ENCODE measurements at regions not wholly inside any gene's neighbourhood (a gene's known extent, or its start where the extent isn't known, plus 50 kb on each side); places are given as distances from the start of the nearest gene placed in this dataset.
"Not testable (repeated sequence)": the region's sequence is repeated elsewhere in the genome, so short reads cannot be mapped to it uniquely, and the experiment has no call there.

DNA sequence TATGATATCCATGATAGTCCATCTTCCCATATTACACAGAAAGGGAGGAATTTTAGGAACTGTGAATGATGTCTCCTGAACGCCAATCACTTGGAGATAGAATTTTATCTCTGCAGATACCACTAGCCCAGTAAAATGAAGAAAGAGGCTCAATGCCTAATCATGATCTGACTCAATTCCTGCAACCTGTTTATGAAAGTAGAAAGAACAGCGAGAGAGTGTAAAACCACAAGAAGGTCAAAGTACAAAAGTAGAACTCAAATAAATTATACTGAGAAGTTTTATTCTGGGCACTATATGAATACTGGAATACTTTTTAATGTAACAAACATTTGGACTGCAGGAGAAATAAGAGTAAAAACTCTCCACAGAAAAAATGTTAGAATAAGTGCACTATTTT is 892.1 kb upstream of the DDX18 start:
- no peak for DNase-seq (ENCODE audit: low read depth)

GRCh38 chr2:116924509-116924908 is 890.0 kb upstream of the DDX18 start:
- DNase-seq (ENCODE audit: low read depth), result no peak

GRCh38 chr2:116935097-116935814 is 879.2 kb upstream of the DDX18 start:
- DNase-seq (ENCODE audit: low read depth), result no peak

GRCh38 chr2:116948258-116948657 is 866.2 kb upstream of the DDX18 start:
- DNase-seq (ENCODE audit: low read depth), result no peak

- no peak for DNase-seq (ENCODE audit: low read depth)
Observed at GRCh38 chr2:116949249-116949648, 865.2 kb upstream of the DDX18 start.

GRCh38 chr2:116952254-116952653 is 862.2 kb upstream of the DDX18 start:
- DNase-seq (ENCODE audit: low read depth), result no peak

- DNase-seq (ENCODE audit: low read depth), result no peak
Observed at GRCh38 chr2:116955646-116956045, 858.8 kb upstream of the DDX18 start.

DNA sequence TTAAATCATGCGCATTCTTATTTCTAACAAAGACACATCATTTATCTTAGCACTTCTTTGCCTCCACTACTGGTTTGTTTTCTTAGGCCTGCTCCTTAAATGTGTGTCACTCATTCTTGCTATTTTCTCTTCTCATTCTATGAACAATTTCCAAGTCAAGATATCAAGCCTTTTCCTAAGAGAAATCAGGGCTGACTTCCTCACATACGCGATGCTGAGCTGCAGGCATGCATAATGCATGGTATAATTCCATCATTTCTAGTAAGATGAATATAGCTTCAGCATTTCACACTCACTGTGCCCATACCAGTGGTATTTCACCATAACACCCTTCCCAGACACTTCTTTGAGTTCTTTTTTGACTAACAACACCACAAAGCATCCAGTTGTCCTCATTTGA is 838.9 kb upstream of the DDX18 start:
- DNase-seq (ENCODE audit: low read depth), result no peak

- no peak for DNase-seq (ENCODE audit: low read depth)
Observed at GRCh38 chr2:116979916-116980764, 834.4 kb upstream of the DDX18 start.

GRCh38 chr2:116987447-116987846 is 827.0 kb upstream of the DDX18 start:
- DNase-seq (ENCODE audit: low read depth), result no peak

DNA sequence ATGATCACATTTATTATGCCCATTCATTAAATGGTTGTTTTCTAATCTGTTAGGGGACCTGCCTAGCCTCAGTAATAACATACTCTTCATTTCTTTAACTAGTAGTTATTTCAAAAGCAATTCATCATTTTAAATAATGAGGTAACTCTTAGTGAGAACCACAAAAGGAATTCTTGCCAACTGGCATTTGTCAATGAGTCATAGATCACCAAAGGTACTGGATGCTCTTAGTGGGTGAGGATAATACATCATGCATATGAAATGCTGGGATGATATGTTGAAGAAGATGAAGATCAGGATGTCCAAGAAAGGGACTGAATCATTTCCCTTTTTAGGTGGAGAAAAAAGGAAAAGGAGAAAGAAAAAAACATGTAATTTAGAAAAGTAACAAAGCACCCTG is 826.2 kb upstream of the DDX18 start:
- DNase-seq (ENCODE audit: low read depth), result peak; percentile 6

DNA sequence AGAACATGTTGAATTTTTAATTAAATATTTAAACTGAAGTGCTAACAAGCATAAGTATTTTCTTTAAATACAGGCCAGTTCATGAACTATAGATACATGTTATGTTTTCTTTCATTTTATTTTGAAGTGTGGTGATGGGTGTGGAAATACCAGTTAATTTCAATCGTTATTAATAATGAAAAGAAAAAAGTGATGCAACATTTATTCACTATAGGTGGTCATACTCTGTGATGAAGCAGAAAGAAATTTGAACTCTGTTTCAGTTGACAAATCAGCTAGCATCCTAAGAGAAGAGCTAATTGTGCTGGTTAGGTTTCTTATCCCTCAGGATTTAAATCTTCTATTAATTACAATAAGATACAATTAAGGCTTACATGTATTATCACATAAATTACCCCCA is 795.1 kb upstream of the DDX18 start:
- no peak for DNase-seq (ENCODE audit: low read depth)

DNA sequence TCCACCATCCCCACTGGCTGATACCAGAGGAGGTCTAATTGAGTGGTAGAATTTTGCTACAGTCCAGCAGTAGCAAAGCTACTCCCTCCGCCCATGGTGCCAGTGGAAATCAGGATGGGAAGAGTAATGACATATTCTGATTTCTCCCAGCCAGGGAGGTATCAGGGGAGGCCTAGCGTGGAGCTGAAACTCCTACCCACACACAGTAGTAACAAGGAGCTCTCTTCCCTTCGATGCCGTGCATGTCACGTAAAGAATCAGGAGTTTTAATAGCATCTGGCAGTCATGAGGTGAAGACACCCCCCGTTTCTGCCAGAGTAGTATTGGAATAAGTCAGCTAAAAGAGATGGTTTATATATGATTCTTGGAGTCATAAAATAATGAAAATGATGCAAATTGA is 786.8 kb upstream of the DDX18 start:
- DNase-seq (ENCODE audit: low read depth), result no peak

- DNase-seq (ENCODE audit: low read depth), result not testable (repeated sequence)
Observed at GRCh38 chr2:117028708-117029107, 785.8 kb upstream of the DDX18 start.

DNA sequence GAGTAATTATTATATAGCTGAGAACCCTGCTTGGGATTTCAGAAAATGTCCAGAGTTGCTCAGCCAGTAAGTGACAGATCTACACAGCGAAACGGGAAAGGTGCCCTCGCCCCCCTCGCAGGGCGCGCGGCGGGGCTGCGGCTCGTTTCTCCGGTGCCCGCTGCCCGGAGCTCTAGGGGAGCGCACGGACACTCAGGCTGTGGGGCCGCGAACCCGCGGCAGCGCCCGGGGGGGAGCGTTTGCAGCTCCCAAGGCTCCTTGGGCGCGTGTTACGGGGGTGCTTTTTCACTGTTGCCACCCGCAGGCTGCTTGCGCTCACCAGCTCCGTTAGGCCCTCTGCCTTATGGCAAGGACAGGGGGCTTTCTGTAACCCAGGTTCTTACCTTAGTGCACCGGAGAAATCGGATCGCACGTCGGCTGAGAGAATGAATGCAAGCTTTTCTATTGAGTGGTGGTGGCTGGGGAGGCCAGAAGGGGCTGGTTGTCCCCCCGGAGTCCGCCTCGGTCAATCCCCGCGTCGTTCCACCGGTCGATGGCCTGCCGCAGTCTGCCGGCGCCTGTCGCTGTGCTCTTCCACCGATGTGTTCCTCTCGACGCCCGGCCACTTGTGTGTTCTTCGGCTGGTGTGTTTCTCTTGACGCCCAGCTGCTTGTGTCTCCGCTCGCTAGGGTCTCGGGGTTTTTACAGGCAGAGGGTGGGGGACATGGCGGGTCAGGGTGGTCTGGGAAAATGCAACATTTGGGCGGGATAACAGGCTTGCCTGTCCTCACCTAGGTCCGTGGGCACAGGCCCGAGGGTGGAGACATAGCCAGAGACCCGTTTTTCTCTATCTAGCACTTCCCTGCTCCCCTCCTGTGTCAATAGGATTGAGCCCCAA is 758.8 kb upstream of the DDX18 start:
- no peak for DNase-seq (ENCODE audit: low read depth)

DNA sequence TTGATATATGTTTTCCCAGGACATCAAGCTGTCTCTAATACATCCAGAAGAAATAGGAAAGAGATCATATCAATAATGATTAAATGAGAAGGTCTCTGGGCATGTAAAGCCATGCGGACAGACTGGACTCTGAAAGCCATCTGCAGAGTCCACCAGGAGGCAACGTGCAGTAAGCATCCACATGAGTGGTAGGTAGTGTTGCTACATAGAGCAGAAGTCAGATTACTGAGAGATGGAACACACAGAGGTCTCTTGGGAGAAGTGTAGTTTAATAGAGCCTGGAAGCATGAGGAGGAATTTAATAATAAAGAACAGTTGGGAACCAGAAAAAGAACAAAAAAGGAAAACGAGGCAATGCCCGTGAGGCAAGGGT is 758.1 kb upstream of the DDX18 start:
- no peak for DNase-seq (ENCODE audit: low read depth)

GRCh38 chr2:117057016-117057415 is 757.5 kb upstream of the DDX18 start:
- DNase-seq (ENCODE audit: low read depth), result no peak

GRCh38 chr2:117058366-117058765 is 756.1 kb upstream of the DDX18 start:
- DNase-seq (ENCODE audit: low read depth), result no peak

GRCh38 chr2:117064021-117064420 is 750.5 kb upstream of the DDX18 start:
- DNase-seq (ENCODE audit: low read depth), result no peak

DNA sequence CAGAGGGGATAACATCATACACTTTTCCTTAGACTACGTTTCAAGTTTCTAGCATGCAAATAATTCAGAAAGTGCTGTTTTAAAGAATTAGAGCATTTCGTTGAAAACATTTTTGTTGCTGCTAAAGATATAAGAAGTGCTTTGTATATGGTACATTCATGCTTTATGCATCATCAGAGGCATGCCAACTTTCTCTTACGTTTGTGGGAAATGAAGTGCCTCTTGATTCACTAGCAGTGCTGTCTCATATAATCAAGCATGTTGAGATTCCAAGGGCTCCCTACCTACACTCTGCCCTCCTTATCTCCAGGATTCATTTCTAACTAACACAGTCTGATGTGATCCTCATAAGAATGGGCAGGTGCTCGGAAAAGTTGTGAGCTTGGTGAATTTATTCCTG is 748.6 kb upstream of the DDX18 start:
- DNase-seq (ENCODE audit: low read depth), result no peak

- DNase-seq (ENCODE audit: low read depth), result no peak
Observed at GRCh38 chr2:117067900-117068299, 746.6 kb upstream of the DDX18 start.

DNA sequence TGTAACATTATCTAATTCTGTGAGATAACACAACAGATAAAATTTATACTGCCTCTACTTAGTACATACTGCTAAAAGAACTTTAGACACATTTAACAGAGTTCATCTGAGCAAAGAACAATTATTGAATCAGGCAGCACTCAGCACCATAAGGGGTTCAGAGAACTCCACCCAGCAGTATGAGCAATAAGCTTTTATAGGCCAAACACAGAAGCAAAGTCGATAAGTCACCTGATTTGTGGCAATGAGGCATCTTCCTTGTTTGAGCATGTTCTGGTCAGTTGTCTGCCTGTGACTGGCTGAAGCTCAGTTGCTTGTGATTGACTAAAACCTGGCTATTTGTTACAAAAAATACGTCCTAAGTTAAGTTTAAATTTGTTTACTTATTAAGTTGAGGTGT is 746.1 kb upstream of the DDX18 start:
- DNase-seq (ENCODE audit: low read depth), result no peak

Measured in iris pigment epithelial cell (primary cell).